Fibroblast of villous mesenchyme (primary cell): ENCODE measurements at regions not wholly inside any gene's neighbourhood (a gene's known extent, or its start where the extent isn't known, plus 50 kb on each side); places are given as distances from the start of the nearest gene placed in this dataset.

Source experiments
- DNase-seq: peaks from one replicate; pipeline ENCODE4 v3.0.0-alpha.2; 2010; ENCODE audit warnings: low read depth
- H3K4me3 ChIP-seq: 2 replicates; pipeline ENCODE4 v1.5.1; 2011; ENCODE audit warnings: low read depth, mild to moderate bottlenecking, low read length
- CTCF ChIP-seq: IDR thresholded peaks from 2 replicates; pipeline ENCODE4 v1.5.1; 2012; ENCODE audit warnings: low read depth, mild to moderate bottlenecking, low read length; ENCODE audit not compliant: insufficient read depth

GRCh38 chr9:3576328-3576727 lies 50.5 kb upstream of the RFX3 start:
- H3K4me3 ChIP-seq, result no peak overlapping the region
- DNase-seq, result peak; percentile 7
- TF ChIP-seq CTCF, result no peak

- no peak for DNase-seq
- TF ChIP-seq CTCF, result no peak
- no peak overlapping the region for H3K4me3 ChIP-seq
Observed at GRCh38 chr9:3575821-3576220, 50.0 kb upstream of the RFX3 start.
